ENCODE measurements at regions not wholly inside any gene's neighbourhood (a gene's known extent, or its start where the extent isn't known, plus 50 kb on each side); places are given as distances from the start of the nearest gene placed in this dataset.

GRCh38 chr9:126017758-126018157, 270.6 kb downstream of the PBX3 start:
- no peaks in the 10 kb centered on the region for H3K9me3 ChIP-seq
- H3K36me3 ChIP-seq, result no peaks in the 10 kb centered on the region
- DNase-seq (ENCODE audit: low spot score in 2 of 2), result no peak
- H3K27ac ChIP-seq, result no peak overlapping the region
- no peaks in the 10 kb centered on the region for H3K27me3 ChIP-seq
- TF ChIP-seq POLR2AphosphoS5 (IDR thresholded peaks at IDR 0.05), result no peak
- no peak for TF ChIP-seq POLR2A (IDR thresholded peaks at IDR 0.05)
- TF ChIP-seq EP300 (IDR thresholded peaks at IDR 0.05), result no peak
- no peak for TF ChIP-seq CTCF (IDR thresholded peaks at IDR 0.05)
- no peak overlapping the region for H3K4me3 ChIP-seq
- 93% methylated on average over 4 of the region's 4 CpGs for WGBS
- no peaks in the 10 kb centered on the region for H3K4me1 ChIP-seq

- Histone ChIP-seq H3K9me3 (no peaks in the 10 kb centered on the region), H3K36me3 (no peaks in the 10 kb centered on the region), H3K4me1 (no peaks in the 10 kb centered on the region), H3K27ac (no peak overlapping the region), H3K27me3 (peaks cover 1% of the 10 kb centered on the region), H3K4me3 (no peak overlapping the region)
- 92% methylated on average over 15 of the region's 15 CpGs for WGBS
- TF ChIP-seq POLR2A (IDR thresholded peaks at IDR 0.05), result no peak
- TF ChIP-seq CTCF (IDR thresholded peaks at IDR 0.05), result no peak
- TF ChIP-seq POLR2AphosphoS5 (IDR thresholded peaks at IDR 0.05), result no peak
- DNase-seq (ENCODE audit: low spot score in 2 of 2), result no peak
Measured at GRCh38 chr9:126020836-126021235, 273.7 kb downstream of the PBX3 start.

- no peak for DNase-seq (ENCODE audit: low spot score in 2 of 2)
- TF ChIP-seq POLR2A (IDR thresholded peaks at IDR 0.05) (no peak), POLR2AphosphoS5 (IDR thresholded peaks at IDR 0.05) (no peak), EP300 (IDR thresholded peaks at IDR 0.05) (no peak), CTCF (IDR thresholded peaks at IDR 0.05) (no peak)
- Histone ChIP-seq H3K4me3 (no peak overlapping the region), H3K27ac (no peak overlapping the region), H3K4me1 (no peaks in the 10 kb centered on the region), H3K27me3 (peaks cover 4% of the 10 kb centered on the region), H3K36me3 (no peaks in the 10 kb centered on the region), H3K9me3 (no peaks in the 10 kb centered on the region)
- 97% methylated on average over 12 of the region's 15 CpGs for WGBS
Measured at GRCh38 chr9:126023962-126024361, 276.8 kb downstream of the PBX3 start.

- Histone ChIP-seq H3K4me3 (no peak overlapping the region), H3K4me1 (no peaks in the 10 kb centered on the region), H3K9me3 (no peaks in the 10 kb centered on the region), H3K36me3 (no peaks in the 10 kb centered on the region), H3K27ac (no peak overlapping the region), H3K27me3 (peaks cover 7% of the 10 kb centered on the region)
- no peak for DNase-seq (ENCODE audit: low spot score in 2 of 2)
- WGBS, result 84% methylated on average over 9 of the region's 13 CpGs
- TF ChIP-seq CTCF (IDR thresholded peaks at IDR 0.05) (no peak), EP300 (IDR thresholded peaks at IDR 0.05) (no peak), POLR2AphosphoS5 (IDR thresholded peaks at IDR 0.05) (no peak), POLR2A (IDR thresholded peaks at IDR 0.05) (no peak)
Measured at GRCh38 chr9:126024581-126025230, 277.5 kb downstream of the PBX3 start.

GRCh38 chr9:126025991-126026390, 278.8 kb downstream of the PBX3 start:
- 70% methylated on average over 5 of the region's 5 CpGs for WGBS
- no peak for DNase-seq (ENCODE audit: low spot score in 2 of 2)
- Histone ChIP-seq H3K4me3 (no peak overlapping the region), H3K27me3 (peaks cover 18% of the 10 kb centered on the region), H3K36me3 (no peaks in the 10 kb centered on the region), H3K27ac (no peak overlapping the region), H3K9me3 (no peaks in the 10 kb centered on the region), H3K4me1 (no peaks in the 10 kb centered on the region)
- TF ChIP-seq CTCF (IDR thresholded peaks at IDR 0.05) (no peak), EP300 (IDR thresholded peaks at IDR 0.05) (no peak), POLR2A (IDR thresholded peaks at IDR 0.05) (no peak), POLR2AphosphoS5 (IDR thresholded peaks at IDR 0.05) (no peak)

Data from suprapubic skin (tissue), 4 donors.